ENCODE measurements at regions not wholly inside any gene's neighbourhood (a gene's known extent, or its start where the extent isn't known, plus 50 kb on each side); places are given as distances from the start of the nearest gene placed in this dataset.
"Not testable (repeated sequence)": the region's sequence is repeated elsewhere in the genome, so short reads cannot be mapped to it uniquely, and the experiment has no call there.

DNA sequence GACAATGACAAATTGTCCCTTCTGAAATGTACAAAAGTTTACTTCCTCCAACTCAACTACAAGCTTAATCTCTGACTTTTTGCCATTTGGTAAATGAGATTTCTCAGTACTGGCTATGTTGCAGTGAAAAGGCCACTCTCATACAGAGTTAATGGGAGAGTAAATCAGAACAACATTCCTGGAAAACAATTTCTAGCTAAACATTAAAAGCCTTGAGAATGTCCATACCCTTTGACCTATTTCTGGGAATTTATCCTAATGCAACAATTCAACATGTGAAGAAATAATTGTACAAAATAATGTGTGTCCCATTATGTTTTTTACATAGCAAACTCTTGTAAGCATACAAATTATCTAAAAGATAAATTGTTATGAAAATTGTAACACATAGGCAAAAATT lies 56.3 kb upstream of the SPEF2 start:
- no peak for DNase-seq (ENCODE audit: low read depth)

DNA sequence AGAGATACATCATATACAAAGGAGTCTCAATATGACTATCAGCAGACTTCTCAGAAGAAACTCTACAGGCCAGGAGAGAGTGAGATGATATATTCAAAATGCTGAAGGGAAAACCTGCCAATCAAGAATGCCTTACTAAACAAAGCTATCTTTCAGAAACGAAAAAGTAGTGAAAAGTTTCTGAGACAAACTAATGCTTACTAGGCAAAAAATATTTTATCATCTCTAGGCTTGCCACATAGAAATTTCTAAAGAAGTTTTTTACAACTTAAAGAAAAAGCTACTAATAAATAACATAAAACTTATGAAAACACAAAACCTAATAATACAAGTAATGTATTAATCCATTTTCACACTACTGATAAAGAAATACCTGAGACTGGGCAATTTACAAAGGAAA lies 59.9 kb upstream of the SPEF2 start:
- no peak for DNase-seq (ENCODE audit: low read depth)

DNA sequence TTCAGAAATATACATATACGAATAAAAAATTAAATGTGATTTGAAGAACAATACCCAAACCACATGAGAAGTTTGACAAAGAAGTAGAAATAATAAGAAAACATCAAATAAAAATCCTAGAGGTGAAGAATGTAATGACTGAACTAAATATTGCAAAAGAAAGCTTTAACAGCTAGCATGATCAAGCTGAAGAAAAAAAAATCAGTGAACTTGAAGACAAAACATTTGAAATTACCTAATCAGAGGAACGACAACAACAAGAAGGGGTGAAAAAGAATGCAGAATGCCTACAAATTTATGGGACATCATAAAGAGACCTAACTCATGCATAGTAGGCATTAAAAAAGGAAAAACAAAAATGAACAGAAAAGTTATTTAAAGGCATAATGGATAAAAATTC lies 60.5 kb upstream of the SPEF2 start:
- DNase-seq (ENCODE audit: low read depth) = no peak

DNA sequence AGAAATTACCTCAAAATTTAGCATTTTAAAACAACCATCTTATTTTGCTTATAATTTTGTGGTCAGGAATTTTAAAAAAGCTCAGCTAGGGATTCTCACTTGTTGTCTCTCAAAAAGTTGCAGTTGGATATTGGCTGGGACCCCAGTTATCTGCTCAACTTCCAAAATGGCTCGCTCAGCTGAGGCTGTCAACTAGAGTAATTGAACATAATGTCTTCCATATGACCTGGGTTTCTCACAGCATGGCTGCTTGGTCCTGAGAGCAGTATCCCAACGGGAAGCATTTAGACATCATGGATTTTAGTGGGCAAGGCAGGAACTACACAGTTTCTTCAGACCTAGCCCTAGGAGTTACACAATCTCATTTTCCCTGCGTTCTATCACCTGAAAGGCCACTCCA lies 63.6 kb upstream of the SPEF2 start:
- no peak for DNase-seq (ENCODE audit: low read depth)

DNA sequence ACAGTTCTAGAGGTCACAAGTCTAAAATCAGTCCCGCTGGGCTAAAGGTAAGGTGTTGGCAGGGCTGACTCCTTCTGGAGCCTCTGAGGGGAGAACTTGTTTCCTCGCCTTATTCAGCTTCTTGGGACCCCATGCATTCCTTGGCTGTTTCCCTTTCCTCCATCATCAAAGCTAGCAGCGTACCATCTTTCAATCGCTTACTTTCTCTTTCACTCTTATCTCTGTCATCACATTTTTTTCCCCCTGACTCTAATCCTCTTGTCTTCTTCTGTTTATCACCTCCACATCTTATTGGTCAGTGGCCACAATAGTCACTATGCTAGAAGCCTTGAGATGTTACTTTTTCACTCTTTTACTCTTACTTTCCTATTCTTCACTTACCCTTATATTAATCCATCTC lies 72.5 kb upstream of the SPEF2 start:
- DNase-seq (ENCODE audit: low read depth) = no peak

DNA sequence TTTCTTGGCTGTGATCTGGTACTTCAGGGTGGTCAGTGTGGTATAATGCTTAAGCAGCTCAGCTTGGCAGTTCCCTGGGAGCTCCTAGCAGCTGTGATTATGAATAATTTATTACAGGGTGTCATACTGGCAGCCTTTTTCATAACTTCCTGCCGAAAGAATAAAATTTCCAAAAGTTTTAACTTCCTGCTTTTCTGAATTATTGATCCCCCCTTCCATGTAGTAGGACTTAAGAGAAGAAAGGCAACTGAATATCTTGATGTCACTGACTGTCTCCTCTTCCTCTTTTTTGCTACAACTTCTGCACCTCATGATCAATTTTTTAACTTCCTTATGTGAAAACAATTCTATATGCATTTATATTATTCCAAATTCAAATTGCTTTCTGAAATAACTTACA lies 74.3 kb upstream of the SPEF2 start:
- no peak for DNase-seq (ENCODE audit: low read depth)

DNA sequence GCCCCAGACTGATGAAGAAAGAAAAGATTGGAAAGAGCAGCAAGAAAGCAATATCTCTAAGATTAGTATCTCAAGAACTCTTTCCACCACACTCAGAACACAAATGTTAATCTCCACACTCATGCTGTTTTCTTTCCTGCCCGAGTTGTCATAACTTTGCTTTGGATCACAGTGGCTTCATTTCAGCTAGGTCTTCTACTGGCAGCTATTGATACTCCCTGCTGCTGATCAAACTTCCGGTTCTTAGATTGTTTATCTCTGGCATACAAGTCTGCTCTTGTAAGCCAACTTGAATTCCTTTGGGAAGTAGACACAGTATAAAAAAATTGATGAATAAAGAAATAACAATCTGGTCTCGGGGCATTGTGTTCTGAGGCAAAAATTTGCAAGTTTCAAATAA lies 77.7 kb upstream of the SPEF2 start:
- DNase-seq (ENCODE audit: low read depth) = no peak

DNA sequence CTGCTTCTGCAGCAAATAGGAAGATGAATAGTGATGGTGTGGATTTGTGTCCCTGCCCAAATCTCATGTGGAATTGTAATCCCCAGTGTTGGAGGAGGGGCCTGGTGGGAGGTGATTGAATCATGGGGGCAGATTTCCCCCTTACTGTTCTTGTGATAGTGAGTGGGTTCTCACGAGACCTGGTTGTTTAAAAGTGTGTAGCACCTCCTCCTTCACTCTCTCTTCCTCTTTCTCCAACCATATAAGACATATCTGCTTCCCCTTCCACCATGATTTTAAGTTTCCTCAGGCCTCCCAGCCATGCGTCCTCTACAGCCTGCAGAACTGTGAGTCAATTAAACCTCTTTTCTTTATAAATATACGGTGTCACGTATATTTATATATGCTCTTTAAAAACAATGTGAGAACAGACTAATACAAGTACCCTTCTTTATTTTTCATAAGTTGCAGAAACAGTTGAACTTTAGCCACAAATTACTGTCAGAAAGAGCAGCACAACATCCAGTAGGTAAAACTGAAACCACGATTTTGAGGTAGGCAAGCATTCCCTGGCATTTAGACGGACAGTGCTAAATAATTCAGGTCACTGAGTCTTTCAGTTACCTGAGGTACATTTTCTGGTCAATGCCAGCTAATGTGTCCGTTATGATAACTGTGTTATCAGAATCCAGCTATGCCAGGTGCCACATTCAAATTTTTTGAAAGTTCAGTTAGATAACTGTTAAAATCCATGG lies 79.3 kb upstream of the SPEF2 start:
- DNase-seq (ENCODE audit: low read depth) = no peak

DNA sequence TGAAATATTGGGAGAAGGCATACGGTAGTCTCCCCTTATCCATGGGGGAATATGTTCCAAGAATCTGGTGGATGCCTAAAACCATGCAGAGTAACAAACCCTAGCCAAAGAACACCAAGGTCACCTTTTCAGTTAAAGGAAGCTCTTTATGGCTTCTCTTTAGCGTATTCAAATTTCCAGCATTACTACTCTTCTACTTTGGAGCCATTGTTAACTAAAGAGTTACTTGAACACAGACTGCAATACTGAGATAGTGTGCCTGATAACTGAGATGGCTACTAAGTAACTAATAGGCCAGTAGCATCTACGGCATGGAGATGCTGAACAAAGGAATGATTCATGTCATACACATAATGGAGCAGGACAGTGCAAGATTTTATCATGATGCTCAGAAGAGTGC lies 84.5 kb upstream of the SPEF2 start:
- no peak for DNase-seq (ENCODE audit: low read depth)

DNA sequence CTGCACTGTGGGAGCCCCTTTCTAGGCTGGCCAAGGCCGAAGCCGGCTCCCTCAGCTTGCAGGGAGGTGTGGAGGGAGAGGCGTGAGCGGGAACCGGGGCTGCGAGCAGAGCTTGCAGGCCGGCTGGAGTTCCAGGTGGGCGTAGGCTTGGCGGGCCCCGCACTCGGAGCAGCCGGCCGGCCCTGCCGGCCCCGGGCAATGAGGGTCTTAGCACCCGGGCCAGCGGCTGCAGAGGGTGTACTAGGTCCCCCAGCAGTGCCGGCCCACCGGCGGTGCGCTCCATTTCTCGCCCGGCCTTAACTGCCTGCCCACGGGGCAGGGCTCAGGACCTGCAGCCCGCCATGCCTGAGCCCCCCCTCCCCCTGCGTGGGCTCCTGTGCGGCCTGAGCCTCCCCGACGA lies 86.1 kb upstream of the SPEF2 start:
- not testable (repeated sequence) for DNase-seq (ENCODE audit: low read depth)

DNA sequence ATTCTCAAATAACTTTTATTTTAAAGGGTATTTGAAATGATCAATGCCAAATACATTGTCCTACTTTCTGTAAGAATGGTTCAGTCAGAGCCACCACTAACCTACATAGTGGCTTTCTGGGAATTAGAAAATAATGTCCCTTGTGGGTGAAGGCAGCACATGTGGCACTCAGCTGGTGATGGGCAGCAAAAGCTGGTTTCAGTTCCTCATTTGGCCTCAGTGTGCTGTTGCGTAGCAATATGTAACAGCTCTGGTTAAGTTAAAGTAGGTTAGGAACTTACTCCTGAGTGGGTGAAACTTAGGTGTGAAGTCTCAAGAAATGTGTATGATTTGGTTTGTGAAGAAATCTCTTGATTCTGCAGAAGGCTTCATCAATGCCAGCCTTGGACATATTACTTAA lies 99.6 kb upstream of the SPEF2 start:
- no peak for DNase-seq (ENCODE audit: low read depth)

DNA sequence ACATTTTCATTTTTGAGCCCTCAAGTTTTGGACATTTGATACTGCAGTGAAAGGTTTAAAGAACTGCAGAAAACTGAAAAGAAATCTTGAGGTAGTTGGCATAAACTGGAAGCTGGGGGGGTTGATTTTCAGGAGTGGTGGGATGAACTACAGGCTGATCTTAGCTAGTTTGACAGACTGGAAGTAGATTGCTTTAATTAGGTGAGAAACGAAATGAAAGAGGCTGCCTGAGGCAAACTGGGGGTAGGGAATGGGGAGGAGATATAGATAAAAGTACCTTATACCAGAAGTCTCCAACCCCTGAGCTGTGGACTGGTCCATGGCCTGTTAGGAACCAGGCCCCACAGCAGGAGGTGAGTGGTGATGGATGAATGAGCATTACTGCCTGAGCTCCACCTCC lies 101.4 kb upstream of the SPEF2 start:
- DNase-seq (ENCODE audit: low read depth) = no peak

DNA sequence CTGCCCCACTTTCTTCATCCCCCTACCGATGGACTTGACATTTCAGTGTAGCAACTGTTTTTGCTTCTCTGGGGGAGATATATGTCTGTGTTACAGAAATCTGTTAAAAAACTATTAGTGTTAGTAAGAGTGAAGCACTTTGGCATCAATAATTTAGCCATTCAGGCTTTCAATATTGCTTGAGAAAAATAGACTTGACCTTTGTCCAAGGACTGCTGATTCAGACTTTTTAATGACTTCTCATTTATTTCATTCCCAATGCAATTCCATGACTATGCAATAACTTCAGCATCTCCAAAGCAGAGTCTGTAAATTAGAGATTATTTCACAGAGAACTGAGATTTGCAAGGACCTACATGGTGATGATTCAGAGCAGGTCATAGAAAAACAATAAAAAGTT lies 104.1 kb upstream of the SPEF2 start:
- DNase-seq (ENCODE audit: low read depth) = no peak

DNA sequence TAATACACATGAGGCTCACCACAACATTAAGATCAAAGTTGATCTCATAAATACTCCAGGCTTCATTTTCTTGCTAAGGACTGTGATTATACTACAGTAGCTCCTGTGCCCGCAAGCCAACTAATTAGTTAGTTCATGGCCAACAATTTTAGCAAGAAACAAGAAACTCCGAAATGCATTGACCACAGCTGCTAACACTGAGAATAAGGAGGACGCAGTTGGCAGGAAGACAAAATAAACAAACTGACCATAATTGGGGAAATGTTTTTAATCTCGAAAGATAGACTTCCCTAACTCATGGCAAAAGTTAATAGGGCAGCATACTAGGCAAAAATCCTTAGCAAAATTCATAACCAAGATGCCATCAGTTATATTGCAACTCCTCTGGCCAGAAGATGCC lies 115.5 kb upstream of the SPEF2 start:
- DNase-seq (ENCODE audit: low read depth) = no peak

DNA sequence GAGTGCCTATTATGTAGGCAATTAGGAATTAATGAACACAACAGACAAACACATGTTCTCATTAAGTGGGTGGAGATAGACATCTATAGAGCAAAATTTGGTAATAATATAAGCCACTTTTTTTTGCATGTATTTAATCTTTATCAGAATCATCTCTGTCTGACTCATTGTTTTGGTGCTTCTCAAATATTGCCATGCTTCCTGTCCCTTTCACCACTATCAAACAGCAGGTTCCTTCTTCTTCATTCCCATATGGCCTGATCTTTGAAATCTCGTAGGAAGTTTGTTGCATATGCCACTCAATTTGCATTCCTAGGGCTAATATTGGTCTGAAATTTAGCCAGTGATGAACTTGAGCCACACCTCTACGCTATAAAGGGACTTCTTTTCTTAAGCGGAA lies 128.9 kb upstream of the SPEF2 start:
- no peak for DNase-seq (ENCODE audit: low read depth)

DNA sequence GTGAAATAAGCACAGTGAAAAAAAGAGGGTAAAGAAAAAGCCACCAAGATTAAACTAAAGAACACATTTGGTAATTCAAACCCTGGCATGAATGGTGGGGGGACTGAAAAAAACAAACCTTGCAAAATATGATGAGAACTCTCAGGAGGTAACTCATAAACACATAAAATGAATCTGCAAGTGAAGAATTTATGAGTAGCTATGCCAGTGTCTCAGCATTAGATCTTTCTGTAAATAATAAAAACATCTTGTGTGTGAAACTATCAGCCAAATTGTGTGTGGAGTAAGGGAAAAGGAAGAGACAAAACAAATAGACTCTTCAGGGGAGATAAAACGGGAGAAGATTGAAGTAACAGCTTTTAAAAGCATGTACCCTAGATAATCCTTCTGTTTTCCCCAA lies 129.6 kb upstream of the SPEF2 start:
- no peak for DNase-seq (ENCODE audit: low read depth)

DNA sequence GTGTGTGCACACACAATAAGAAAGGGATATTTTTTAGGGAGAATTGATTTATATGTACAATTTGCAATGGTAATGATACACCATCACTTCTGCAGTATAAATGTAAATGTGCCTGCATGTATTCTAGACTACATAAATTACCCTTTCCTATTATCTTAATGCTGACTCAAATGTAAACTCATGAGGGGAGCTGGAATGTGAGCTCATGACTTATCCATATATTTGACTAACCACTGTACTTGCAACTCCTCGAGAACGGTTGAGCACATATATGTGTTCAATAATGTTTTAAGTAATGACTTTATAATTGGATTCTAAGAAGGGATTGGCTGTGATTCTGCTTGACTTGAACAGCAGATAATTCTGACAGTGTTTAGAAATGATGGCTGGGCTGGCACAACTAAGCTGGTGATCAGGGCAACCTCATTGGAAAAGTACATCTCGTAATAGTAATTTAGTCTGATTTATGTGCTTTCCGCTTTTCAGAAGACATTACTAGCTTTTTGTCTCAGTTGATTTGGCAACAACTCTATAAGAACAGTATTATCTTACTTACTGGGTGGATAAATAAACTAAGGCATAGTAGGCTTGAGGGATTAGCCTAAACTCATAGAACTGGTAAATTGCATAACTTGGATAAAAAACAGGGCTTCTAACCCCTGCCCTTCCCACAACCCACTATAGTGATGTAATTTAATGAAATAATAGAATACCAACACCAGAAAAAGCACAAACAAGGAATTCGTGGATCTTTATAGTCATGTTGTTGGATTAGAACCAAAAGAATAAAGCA lies 130.2 kb upstream of the SPEF2 start:
- no peak for DNase-seq (ENCODE audit: low read depth)

DNA sequence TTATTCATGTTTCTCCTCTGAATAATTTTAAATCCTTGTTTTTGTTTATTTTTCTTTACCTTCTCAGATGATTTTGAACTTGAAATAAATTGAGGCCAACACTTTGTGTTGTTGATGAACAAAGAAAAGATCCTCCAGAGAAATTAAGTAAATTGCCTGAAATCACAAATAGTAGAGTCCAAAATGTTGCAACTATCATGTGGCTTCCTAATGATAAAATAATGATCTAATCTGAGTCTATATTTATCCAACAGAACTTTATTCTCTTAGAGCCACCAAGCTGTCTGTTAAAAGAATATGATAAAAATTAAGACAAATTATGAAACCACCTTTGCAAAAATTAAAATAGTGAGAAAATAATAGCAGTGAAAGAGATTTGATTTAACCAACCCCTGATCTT lies 132.2 kb upstream of the SPEF2 start:
- DNase-seq (ENCODE audit: low read depth) = no peak

DNA sequence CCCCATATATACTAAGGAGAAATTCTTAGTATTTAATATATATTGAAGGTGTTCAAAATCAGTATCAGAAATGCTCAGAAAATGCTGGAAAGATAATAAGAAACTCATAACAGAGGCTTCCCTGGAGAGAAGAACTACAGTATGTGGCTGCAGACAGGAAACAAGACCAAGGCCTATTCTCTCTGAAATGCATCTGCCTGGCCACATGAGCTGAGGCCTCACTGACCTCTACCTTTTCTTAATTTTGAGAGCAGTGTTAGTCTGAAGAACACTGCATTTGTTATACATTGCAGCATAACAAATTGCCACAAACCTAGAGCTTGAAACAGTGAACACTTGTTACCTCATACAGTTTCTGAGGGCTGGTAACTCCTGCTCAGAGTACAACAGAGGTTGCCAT lies 133.4 kb upstream of the SPEF2 start:
- DNase-seq (ENCODE audit: low read depth) = no peak

DNA sequence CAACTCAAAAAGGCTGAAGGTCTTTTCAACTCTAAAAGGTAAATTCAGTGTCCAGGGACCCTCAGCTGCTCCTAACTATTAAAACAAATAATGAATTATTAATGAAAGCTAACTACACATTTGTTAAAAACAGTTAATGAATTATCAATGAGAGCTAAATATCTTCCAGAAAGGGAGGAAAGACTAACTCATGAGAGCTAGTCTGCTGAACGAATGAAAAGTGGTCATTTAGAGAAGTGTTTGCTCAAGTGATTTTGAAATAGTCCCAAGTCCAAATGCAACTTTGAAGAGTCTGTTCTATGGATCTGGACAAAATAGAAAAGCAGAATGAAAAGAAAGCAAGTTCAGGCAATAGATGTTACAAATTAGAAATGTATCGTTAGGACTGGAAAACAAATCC lies 133.9 kb upstream of the SPEF2 start:
- DNase-seq (ENCODE audit: low read depth) = no peak

DNA sequence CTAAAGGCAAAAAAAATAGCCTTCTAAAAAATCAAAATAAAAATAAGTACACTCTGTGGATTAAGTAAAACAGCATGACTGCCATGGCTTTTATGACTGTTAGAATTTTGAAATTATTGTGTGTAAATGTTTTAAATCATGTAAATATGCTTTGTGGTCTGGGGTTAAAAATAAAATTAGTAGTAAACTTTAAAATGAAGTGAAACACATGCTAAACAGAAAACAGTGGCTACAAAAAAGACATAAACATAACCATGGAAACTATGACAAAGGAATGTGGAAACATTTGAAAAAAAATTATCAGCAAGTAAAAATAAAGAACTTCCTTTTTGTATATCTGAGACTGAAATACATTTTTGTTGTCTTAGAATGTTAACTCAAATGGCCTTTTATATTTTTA lies 134.5 kb upstream of the SPEF2 start:
- DNase-seq (ENCODE audit: low read depth) = no peak

DNA sequence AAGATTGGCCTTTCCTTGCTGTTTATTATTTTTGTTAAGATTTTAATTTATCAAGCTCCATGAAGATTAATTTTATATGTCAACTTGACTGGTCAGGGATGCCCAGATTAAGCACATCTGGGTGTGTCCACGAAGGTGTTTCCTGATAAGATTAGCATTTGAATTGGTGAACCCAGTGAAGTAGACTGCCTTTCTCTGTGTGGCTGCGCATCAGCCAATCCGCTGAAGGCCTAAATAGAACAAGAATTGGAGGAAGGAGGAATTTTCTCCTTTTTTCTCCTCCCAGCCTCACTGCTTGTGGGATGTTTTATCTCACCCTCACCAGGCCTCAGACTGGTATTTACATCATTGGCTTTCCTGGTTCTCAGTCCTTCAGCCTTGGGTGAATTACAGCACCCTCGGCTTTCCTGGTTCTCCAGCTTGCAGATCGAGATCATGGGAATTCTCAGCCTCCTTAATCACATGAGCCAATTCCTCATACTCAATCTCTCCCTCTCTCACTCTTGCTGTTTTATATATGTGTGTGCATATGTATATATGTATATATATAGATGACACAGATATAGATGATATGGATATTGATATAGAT lies 135.4 kb upstream of the SPEF2 start:
- no peak for DNase-seq (ENCODE audit: low read depth)

DNA sequence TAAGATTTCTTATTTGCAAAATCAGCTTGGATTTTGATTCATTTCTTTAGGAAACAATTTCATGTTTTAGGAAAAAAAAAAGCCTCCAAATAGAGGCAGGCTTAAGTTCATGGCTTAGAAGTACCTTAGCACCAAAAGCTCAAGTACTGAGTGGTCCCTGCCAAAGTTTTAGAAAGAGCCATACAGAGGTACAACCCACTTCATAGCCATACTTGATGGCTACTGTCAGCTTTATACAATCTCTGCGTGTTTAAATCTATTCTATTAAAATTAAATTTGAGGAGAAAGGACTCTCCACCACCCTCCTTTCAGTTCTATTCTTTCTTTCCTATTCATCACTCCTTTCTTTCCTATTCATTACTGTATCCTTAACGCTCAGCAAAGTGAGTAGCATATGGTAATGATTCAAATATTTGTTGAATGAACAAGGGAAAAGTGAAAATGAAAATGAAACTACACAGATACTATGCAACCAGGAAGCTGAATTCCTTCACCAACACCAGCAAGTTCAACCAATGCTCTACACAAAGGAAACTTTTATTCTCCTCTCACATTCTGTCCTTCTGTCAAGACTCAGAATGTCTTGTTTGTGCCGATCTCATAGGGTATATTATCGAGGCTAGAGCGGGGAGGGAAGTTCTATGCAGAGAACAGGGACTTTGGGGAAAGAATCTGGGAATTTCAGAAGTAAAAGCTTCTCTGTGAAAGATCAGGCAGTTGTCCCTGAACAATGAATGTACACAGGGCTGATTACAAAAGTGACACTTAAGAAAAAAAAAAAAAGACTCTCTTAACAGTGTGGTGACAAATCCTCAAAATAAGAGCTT lies 138.6 kb upstream of the SPEF2 start:
- DNase-seq (ENCODE audit: low read depth) = no peak

Data from stimulated activated CD8-positive, alpha-beta memory T cell treated with anti-CD3 and anti-CD28 coated beads, Interleukin-15, amount 100 ng/mL, for 24 hours (primary cell).